ENCODE measurements at regions not wholly inside any gene's neighbourhood (a gene's known extent, or its start where the extent isn't known, plus 50 kb on each side); places are given as distances from the start of the nearest gene placed in this dataset.

GRCh38 chr10:44682507-44682906 lies 228.6 kb upstream of the TMEM72 start:
- DNase-seq (ENCODE audit: low spot score), result no peak

- no peak for DNase-seq (ENCODE audit: low spot score)
These were observed 226.5 kb upstream of the TMEM72 start for GRCh38 chr10:44684661-44685060.

- DNase-seq (ENCODE audit: low spot score), result no peak
These were observed 225.9 kb upstream of the TMEM72 start for GRCh38 chr10:44685220-44685619.

- no peak for DNase-seq (ENCODE audit: low spot score)
These were observed 225.4 kb upstream of the TMEM72 start for GRCh38 chr10:44685747-44686146.

- no peak for DNase-seq (ENCODE audit: low spot score)
These were observed 221.8 kb upstream of the TMEM72 start for GRCh38 chr10:44689368-44689767.

- no peak for DNase-seq (ENCODE audit: low spot score)
These were observed 214.6 kb upstream of the TMEM72 start for GRCh38 chr10:44696496-44696895.

GRCh38 chr10:44697116-44697515 lies 214.0 kb upstream of the TMEM72 start:
- no peak for DNase-seq (ENCODE audit: low spot score)

GRCh38 chr10:44702531-44702930 lies 208.6 kb upstream of the TMEM72 start:
- no peak for DNase-seq (ENCODE audit: low spot score)

GRCh38 chr10:44703241-44704155 lies 207.6 kb upstream of the TMEM72 start:
- no peak for DNase-seq (ENCODE audit: low spot score)

GRCh38 chr10:44704616-44705015 lies 206.5 kb upstream of the TMEM72 start:
- no peak for DNase-seq (ENCODE audit: low spot score)

- no peak for DNase-seq (ENCODE audit: low spot score)
These were observed 204.4 kb upstream of the TMEM72 start for GRCh38 chr10:44706745-44707144.

- DNase-seq (ENCODE audit: low spot score), result peak; percentile 17
These were observed 197.8 kb upstream of the TMEM72 start for GRCh38 chr10:44713307-44713706.

GRCh38 chr10:44714451-44714850 lies 196.7 kb upstream of the TMEM72 start:
- DNase-seq (ENCODE audit: low spot score), result no peak

GRCh38 chr10:44715136-44715535 lies 196.0 kb upstream of the TMEM72 start:
- no peak for DNase-seq (ENCODE audit: low spot score)

- DNase-seq (ENCODE audit: low spot score), result no peak
These were observed 194.6 kb upstream of the TMEM72 start for GRCh38 chr10:44716470-44717015.

- DNase-seq (ENCODE audit: low spot score), result peak; percentile 7
These were observed 188.1 kb upstream of the TMEM72 start for GRCh38 chr10:44723082-44723481.

- DNase-seq (ENCODE audit: low spot score), result peak; percentile 3
These were observed 187.4 kb upstream of the TMEM72 start for GRCh38 chr10:44723619-44724325.

- DNase-seq (ENCODE audit: low spot score), result peak; percentile 3
These were observed 186.5 kb upstream of the TMEM72 start for GRCh38 chr10:44724415-44725174.

GRCh38 chr10:44725404-44725803 lies 185.7 kb upstream of the TMEM72 start:
- peak; percentile 51 for DNase-seq (ENCODE audit: low spot score)

- no peak for DNase-seq (ENCODE audit: low spot score)
These were observed 179.9 kb upstream of the TMEM72 start for GRCh38 chr10:44731283-44731682.

- no peak for DNase-seq (ENCODE audit: low spot score)
These were observed 177.3 kb upstream of the TMEM72 start for GRCh38 chr10:44733501-44734488.

Measured in pons (tissue), 1 donor.